ENCODE measurements at regions not wholly inside any gene's neighbourhood (a gene's known extent, or its start where the extent isn't known, plus 50 kb on each side); places are given as distances from the start of the nearest gene placed in this dataset.
A peak's percentile ranks its signal among the peaks of the same experiment; 100 is the strongest.

DNA sequence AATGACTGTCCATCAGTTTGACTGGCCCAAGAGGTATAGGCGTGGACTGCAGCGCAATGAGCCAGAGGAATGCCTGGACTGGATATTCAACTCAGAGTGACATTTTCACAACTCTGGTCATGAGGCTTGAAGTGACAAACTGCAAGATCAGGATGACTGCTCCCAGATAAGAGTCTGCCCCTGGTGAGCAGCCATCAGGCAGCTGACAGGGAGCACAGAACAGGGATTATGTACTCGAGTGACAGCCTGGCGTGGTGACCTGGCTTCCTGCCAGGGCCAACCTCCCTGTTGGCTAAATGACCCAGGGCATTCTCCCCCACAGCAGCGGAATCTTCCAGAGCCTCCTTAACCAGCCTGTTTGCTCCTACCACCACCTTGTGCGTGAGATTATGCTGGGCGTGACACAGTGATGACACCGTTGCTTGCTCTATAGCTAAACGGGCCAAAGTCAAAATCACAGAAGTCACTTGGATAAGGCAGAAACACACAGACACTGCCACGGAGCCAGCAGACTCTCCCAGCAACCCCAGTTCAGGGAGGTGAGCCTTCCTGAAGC is 209.1 kb upstream of the JARID2 start:
- WGBS, 5 donors = 37 to 61% (median 48%) methylated on average over 8 to 10 of the region's 10 CpGs
- Histone ChIP-seq H3K4me1 (peaks cover 0 to 7% (median 3%) of the 10 kb centered on the region in 4 donors), H3K36me3 (no peaks in the 10 kb centered on the region), H3K27me3 (no peaks in the 10 kb centered on the region), H3K4me3 (no peak overlapping the region), H3K27ac (no peak overlapping the region), H3K9me3 (no peaks in the 10 kb centered on the region)
- intact Hi-C loops (cut with DNase I; ENCODE audit: low total_unique reads) = no loop called here
- DNase-seq = peak; percentile 39 to 67
- TF ChIP-seq EP300 (IDR thresholded peaks at IDR 0.05) (no peak), POLR2A (IDR thresholded peaks at IDR 0.05) (no peak), POLR2AphosphoS5 (IDR thresholded peaks at IDR 0.05) (no peak), CTCF (IDR thresholded peaks at IDR 0.05) (no peak)

GRCh38 chr6:15037253-15037652 is 208.6 kb upstream of the JARID2 start:
- H3K27me3 ChIP-seq = no peaks in the 10 kb centered on the region
- 80 to 92% (median 88%) methylated on average over 5 of the region's 5 CpGs for WGBS, 5 donors
- H3K4me1 ChIP-seq = peaks cover 0 to 7% (median 3%) of the 10 kb centered on the region in 4 donors
- no peak for DNase-seq
- intact Hi-C loops (cut with DNase I; ENCODE audit: low total_unique reads) = no loop called here
- no peak overlapping the region for H3K27ac ChIP-seq
- TF ChIP-seq POLR2A (IDR thresholded peaks at IDR 0.05) = no peak
- no peak for TF ChIP-seq POLR2AphosphoS5 (IDR thresholded peaks at IDR 0.05)
- H3K36me3 ChIP-seq = no peaks in the 10 kb centered on the region
- H3K9me3 ChIP-seq = no peaks in the 10 kb centered on the region
- no peak overlapping the region for H3K4me3 ChIP-seq

DNA sequence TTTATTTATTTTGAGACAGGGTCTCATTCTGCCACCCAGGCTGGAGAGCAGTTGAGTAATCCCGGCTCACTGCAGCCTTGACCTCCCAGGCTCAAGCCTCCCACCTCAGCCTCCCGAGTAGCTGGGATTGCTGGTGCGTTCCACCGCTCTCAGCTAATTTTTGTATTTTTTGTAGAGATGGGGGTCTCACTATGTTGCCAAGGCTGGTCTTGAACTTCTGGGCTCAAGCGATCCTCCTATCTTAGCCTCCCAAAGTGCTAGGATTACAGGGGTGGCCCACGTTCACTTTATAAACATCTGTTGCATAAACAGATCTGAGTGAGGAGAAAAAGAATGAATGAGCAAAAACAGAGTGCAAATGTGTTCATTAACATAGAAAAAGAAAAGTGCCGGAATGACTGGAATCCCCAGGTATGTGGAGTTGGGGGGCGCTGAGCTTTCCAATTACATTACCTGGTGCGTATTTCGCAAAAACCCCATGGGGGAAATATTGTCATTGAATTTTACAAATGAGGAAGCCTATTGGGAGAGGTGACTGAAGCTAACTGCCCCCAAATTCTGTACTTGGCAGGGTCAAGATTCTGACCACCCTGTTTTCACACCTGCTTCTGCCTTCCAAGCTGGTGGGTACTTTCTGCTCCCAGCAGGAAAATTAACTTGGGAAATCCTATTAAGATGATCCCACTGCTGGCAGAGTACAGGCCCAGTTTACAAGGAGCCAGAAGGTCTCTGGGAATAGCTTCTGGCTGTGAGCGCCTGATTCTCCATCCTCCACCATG is 207.7 kb upstream of the JARID2 start:
- TF ChIP-seq CTCF (IDR thresholded peaks at IDR 0.05) (no peak), POLR2A (IDR thresholded peaks at IDR 0.05) (no peak), POLR2AphosphoS5 (IDR thresholded peaks at IDR 0.05) (no peak), EP300 (IDR thresholded peaks at IDR 0.05) (no peak)
- 94 to 98% (median 96%) methylated on average over 11 of the region's 11 CpGs for WGBS, 5 donors
- intact Hi-C loops (cut with DNase I; ENCODE audit: low total_unique reads) = no loop called here
- peaks cover 0 to 7% (median 3%) of the 10 kb centered on the region in 4 donors for H3K4me1 ChIP-seq
- no peak overlapping the region for H3K4me3 ChIP-seq
- H3K36me3 ChIP-seq = no peaks in the 10 kb centered on the region
- H3K27ac ChIP-seq = no peak overlapping the region
- H3K27me3 ChIP-seq = no peaks in the 10 kb centered on the region
- H3K9me3 ChIP-seq = no peaks in the 10 kb centered on the region
- no peak for DNase-seq

- DNase-seq = no peak
- Histone ChIP-seq H3K4me1 (peaks cover 0 to 7% (median 3%) of the 10 kb centered on the region in 4 donors), H3K36me3 (no peaks in the 10 kb centered on the region), H3K9me3 (no peaks in the 10 kb centered on the region), H3K4me3 (no peak overlapping the region), H3K27me3 (no peaks in the 10 kb centered on the region), H3K27ac (no peak overlapping the region)
- TF ChIP-seq POLR2A (IDR thresholded peaks at IDR 0.05) (no peak), POLR2AphosphoS5 (IDR thresholded peaks at IDR 0.05) (no peak), CTCF (IDR thresholded peaks at IDR 0.05) (no peak), EP300 (IDR thresholded peaks at IDR 0.05) (no peak)
- intact Hi-C loops (cut with DNase I; ENCODE audit: low total_unique reads) = no loop called here
- WGBS, 5 donors = 90 to 100% (median 97%) methylated on average over 3 of the region's 3 CpGs
These were observed 206.7 kb upstream of the JARID2 start for GRCh38 chr6:15039136-15039535.

GRCh38 chr6:15042938-15043337 is 202.9 kb upstream of the JARID2 start:
- Histone ChIP-seq H3K4me3 (no peak overlapping the region), H3K27ac (no peak overlapping the region), H3K27me3 (no peaks in the 10 kb centered on the region), H3K4me1 (no peaks in the 10 kb centered on the region), H3K36me3 (no peaks in the 10 kb centered on the region), H3K9me3 (no peaks in the 10 kb centered on the region)
- DNase-seq = no peak
- TF ChIP-seq POLR2AphosphoS5 (IDR thresholded peaks at IDR 0.05) (no peak), POLR2A (IDR thresholded peaks at IDR 0.05) (no peak), EP300 (IDR thresholded peaks at IDR 0.05) (no peak), CTCF (IDR thresholded peaks at IDR 0.05) (no peak)
- 85 to 95% (median 91%) methylated on average over 4 of the region's 4 CpGs for WGBS, 5 donors
- intact Hi-C loops (cut with DNase I; ENCODE audit: low total_unique reads) = no loop called here
